GM12878 (cell line): ENCODE measurements at regions not wholly inside any gene's neighbourhood (a gene's known extent, or its start where the extent isn't known, plus 50 kb on each side); places are given as distances from the start of the nearest gene placed in this dataset.

Experiments
- ATAC-seq: fragments of 200-7000 bp; cut with Tn5 transposase; 3 replicates; pipeline ENCODE4 v1.9.1; 2020; ENCODE audit warnings: mild to moderate bottlenecking, moderate library complexity
- BruUV-seq: library from RNA; stranded (reverse); fragments of 400-500 nt; replicated peaks from 2 replicates; lab custom pipeline; 2021; lab: Mats Ljungman, UMichigan
- CTCF ChIA-PET: fragments of 300-600 bp; sonication (Branson Sonifier 250); formaldehyde crosslinking; extraction: SDS; loops from one replicate; lab custom pipeline; 2021; ENCODE audit warnings: inconsistent platforms; lab: Yijun Ruan, JAX
- POLR2A ChIA-PET: fragments of 350-600 bp; formaldehyde crosslinking; extraction: SDS; loops from one replicate; lab custom pipeline; 2021; ENCODE audit warnings: inconsistent platforms; lab: Charles Lee
- RAD21 ChIA-PET: fragments of 300-600 bp; sonication (Branson Sonifier 250); formaldehyde crosslinking; loops from one replicate; lab custom pipeline; 2023; ENCODE audit warnings: antibody characterized with exemption; ENCODE audit not compliant: unreplicated experiment; lab: Charles Lee
- SMC1A ChIA-PET: fragments of 300-600 bp; sonication (Branson Sonifier 250); formaldehyde crosslinking; loops from one replicate; lab custom pipeline; 2023; ENCODE audit not compliant: unreplicated experiment, uncharacterized antibody; lab: Charles Lee
- DNase-seq: peaks from one replicate; pipeline ENCODE4 v3.0.0-alpha.2; 2011; ENCODE audit warnings: low read depth, low spot score
- FAIRE-seq: peaks from 3 replicates; lab custom pipeline; 2011; peaks lifted over from hg19 to GRCh38; lab: Jason Lieb, UNC
- H2AFZ ChIP-seq: 2 replicates; pipeline ENCODE4 v1.6.0; 2011; ENCODE audit warnings: low read depth, low read length, control low read depth; ENCODE audit not compliant: control insufficient read depth
- H3K27ac ChIP-seq: 2 replicates; pipeline ENCODE4 v1.5.1; 2011; ENCODE audit warnings: control low read depth; ENCODE audit not compliant: control insufficient read depth, insufficient read depth
- H3K27me3 ChIP-seq, 2 experiments: replicated peaks in 1 of 2; 2 replicates each; pipeline versions ENCODE4 v1.6.0 to v1.6.1; 2011; ENCODE audit warnings: low read length in 1 of 2; ENCODE audit not compliant: control insufficient read depth in 2 of 2, insufficient read depth in 2 of 2
- H3K36me3 ChIP-seq, 2 experiments: 2 replicates each; pipeline ENCODE4 v1.5.1; 2011; ENCODE audit warnings: low read length in 1 of 2; ENCODE audit not compliant: control insufficient read depth in 2 of 2, insufficient read depth in 2 of 2
- H3K4me1 ChIP-seq: 2 replicates; pipeline ENCODE4 v1.6.1; 2011; ENCODE audit warnings: mild to moderate bottlenecking, low read length, moderate library complexity, mixed read lengths; ENCODE audit not compliant: control insufficient read depth, insufficient read depth
- H3K4me2 ChIP-seq: 2 replicates; pipeline ENCODE4 v1.6.0; 2011; ENCODE audit warnings: control low read depth; ENCODE audit not compliant: control insufficient read depth, insufficient read depth
- H3K4me3 ChIP-seq: fragments of 200-600 bp; sonication (generic); 2 replicates; pipeline ENCODE4 v1.5.1; 2016
- H3K79me2 ChIP-seq: 2 replicates; pipeline ENCODE4 v1.6.0; 2011; ENCODE audit warnings: low read length; ENCODE audit not compliant: control insufficient read depth, insufficient read depth
- H3K9ac ChIP-seq: 2 replicates; pipeline ENCODE4 v1.8.0; 2011; ENCODE audit warnings: low read length, control low read depth, mixed read lengths; ENCODE audit not compliant: control insufficient read depth, insufficient read depth
- H3K9me3 ChIP-seq: replicated peaks from 3 replicates; pipeline ENCODE4 v1.5.1; 2011; ENCODE audit warnings: mild to moderate bottlenecking, low read length; ENCODE audit not compliant: control insufficient read depth, insufficient read depth
- H4K20me1 ChIP-seq: 2 replicates; pipeline ENCODE4 v1.6.0; 2011; ENCODE audit not compliant: control insufficient read depth, insufficient read depth
- CBX5 ChIP-seq: sonication (generic); IDR thresholded peaks from 2 replicates; pipeline ENCODE4 v1.6.1; 2016; ENCODE audit warnings: low read depth, moderate library complexity, mild to moderate bottlenecking, inconsistent platforms
- E2F4 ChIP-seq: IDR thresholded peaks from 2 replicates; pipeline ENCODE4 v1.6.1; 2012; ENCODE audit warnings: low read depth, low read length, improper control_type of control experiment
- EGR1 ChIP-seq, 2 experiments: IDR thresholded peaks; 1 replicate in 1 of 2; 2 replicates in 1 of 2; pipeline ENCODE4 v1.6.1; 2011 to 2012; ENCODE audit warnings: low read depth in 2 of 2, low read length in 2 of 2, borderline replicate concordance in 1 of 2, mild to moderate bottlenecking in 1 of 2, moderate library complexity in 1 of 2
- EP300 ChIP-seq, 2 experiments: fragments of 150-350 bp in 1 of 2; IDR thresholded peaks; 2 replicates each; pipeline ENCODE4 v1.6.1; 2011 to 2012; ENCODE audit warnings: low read depth in 2 of 2, low read length in 2 of 2, borderline replicate concordance in 1 of 2, improper control_type of control experiment in 1 of 2, inconsistent platforms in 1 of 2; ENCODE audit not compliant: control insufficient read depth in 1 of 2
- GATAD2B ChIP-seq: fragments of 450-650 bp; conservative IDR thresholded peaks from 2 replicates; pipeline ENCODE4 v1.6.1; 2017; ENCODE audit warnings: low read depth, mild to moderate bottlenecking, moderate library complexity
- KDM1A ChIP-seq: fragments of 200-600 bp; sonication (generic); IDR thresholded peaks from 2 replicates; pipeline ENCODE4 v1.6.1; 2016; ENCODE audit warnings: borderline replicate concordance
- KLF5 ChIP-seq: fragments of 450-650 bp; IDR thresholded peaks from 2 replicates; pipeline ENCODE4 v1.6.1; 2014; ENCODE audit warnings: mild to moderate bottlenecking; ENCODE audit not compliant: partially characterized antibody
- MYC ChIP-seq: IDR thresholded peaks from 2 replicates; pipeline ENCODE4 v1.6.1; 2011; ENCODE audit warnings: mild to moderate bottlenecking, low read length, moderate library complexity, inconsistent platforms; ENCODE audit not compliant: insufficient read depth, insufficient replicate concordance, insufficient read length, severe bottlenecking
- NFYA ChIP-seq: IDR thresholded peaks from 2 replicates; pipeline ENCODE4 v1.6.1; 2011; ENCODE audit warnings: low read depth, mild to moderate bottlenecking, low read length, improper control_type of control experiment, borderline replicate concordance
- RAD51 ChIP-seq: fragments of 450-650 bp; IDR thresholded peaks from 2 replicates; pipeline ENCODE4 v1.6.1; 2016; ENCODE audit warnings: moderate library complexity, mild to moderate bottlenecking, inconsistent platforms
- RUNX3 ChIP-seq: IDR thresholded peaks from 2 replicates; pipeline ENCODE4 v1.6.1; 2012; ENCODE audit warnings: low read length, inconsistent platforms
- SREBF2 ChIP-seq: IDR thresholded peaks from 2 replicates; pipeline ENCODE4 v1.6.1; 2012; ENCODE audit warnings: mild to moderate bottlenecking, low read length
- YBX1 ChIP-seq: fragments of 450-650 bp; IDR thresholded peaks from 2 replicates; pipeline ENCODE4 v1.6.1; 2016; ENCODE audit warnings: antibody characterized with exemption
- ZNF217 ChIP-seq: fragments of 450-650 bp; IDR thresholded peaks from 2 replicates; pipeline ENCODE4 v1.6.1; 2017; ENCODE audit warnings: antibody characterized with exemption, mild to moderate bottlenecking
- WGBS: methylation state at CpG from one replicate; pipeline ENCODE4 v1.1.6; 2016; ENCODE audit warnings: low lambda C conversion rate; ENCODE audit not compliant: insufficient replicate concordance, insufficient coverage; ENCODE audit errors: missing lambda C conversion rate; 5-methylcytosine and 5-hydroxymethylcytosine counted together
- in situ Hi-C: fragments of 300-500 bp; cut with MboI; formaldehyde crosslinking; loops from 9 replicates; pipeline ENCODE4 v1.14.3; 2018; ENCODE audit warnings: mixed read lengths
- intact Hi-C: fragments of 100-400 bp; cut with micrococcal nuclease; formaldehyde crosslinking; loops from one replicate; pipeline ENCODE4 v1.14.2; 2022; ENCODE audit not compliant: unreplicated experiment
- TF ChIP-seq, protein P1 (sequence below): fragments of 450-650 bp; formaldehyde crosslinking; IDR thresholded peaks from 2 replicates; pipeline ENCODE4 v1.4.0; 2020; ENCODE audit warnings: mild to moderate bottlenecking, moderate library complexity
- TF ChIP-seq, protein P2 (sequence below): IDR thresholded peaks from 2 replicates; pipeline ENCODE4 v1.6.1; 2011; ENCODE audit warnings: borderline replicate concordance, low read depth, mild to moderate bottlenecking, moderate library complexity, low read length; ENCODE audit not compliant: insufficient read depth, poor library complexity, severe bottlenecking
- TF ChIP-seq, protein P3 (sequence below): fragments of 450-650 bp; IDR thresholded peaks from 2 replicates; pipeline ENCODE4 v1.6.1; 2017; ENCODE audit warnings: mild to moderate bottlenecking

- no peaks in the 10 kb centered on the region for H3K79me2 ChIP-seq
- CTCF ChIA-PET: no interaction called here
- no TSS peak for BruUV-seq
- FAIRE-seq: no peak
- no peak overlapping the region for H3K4me2 ChIP-seq
- no peak for DNase-seq
- TF ChIP-seq, protein P1, sequence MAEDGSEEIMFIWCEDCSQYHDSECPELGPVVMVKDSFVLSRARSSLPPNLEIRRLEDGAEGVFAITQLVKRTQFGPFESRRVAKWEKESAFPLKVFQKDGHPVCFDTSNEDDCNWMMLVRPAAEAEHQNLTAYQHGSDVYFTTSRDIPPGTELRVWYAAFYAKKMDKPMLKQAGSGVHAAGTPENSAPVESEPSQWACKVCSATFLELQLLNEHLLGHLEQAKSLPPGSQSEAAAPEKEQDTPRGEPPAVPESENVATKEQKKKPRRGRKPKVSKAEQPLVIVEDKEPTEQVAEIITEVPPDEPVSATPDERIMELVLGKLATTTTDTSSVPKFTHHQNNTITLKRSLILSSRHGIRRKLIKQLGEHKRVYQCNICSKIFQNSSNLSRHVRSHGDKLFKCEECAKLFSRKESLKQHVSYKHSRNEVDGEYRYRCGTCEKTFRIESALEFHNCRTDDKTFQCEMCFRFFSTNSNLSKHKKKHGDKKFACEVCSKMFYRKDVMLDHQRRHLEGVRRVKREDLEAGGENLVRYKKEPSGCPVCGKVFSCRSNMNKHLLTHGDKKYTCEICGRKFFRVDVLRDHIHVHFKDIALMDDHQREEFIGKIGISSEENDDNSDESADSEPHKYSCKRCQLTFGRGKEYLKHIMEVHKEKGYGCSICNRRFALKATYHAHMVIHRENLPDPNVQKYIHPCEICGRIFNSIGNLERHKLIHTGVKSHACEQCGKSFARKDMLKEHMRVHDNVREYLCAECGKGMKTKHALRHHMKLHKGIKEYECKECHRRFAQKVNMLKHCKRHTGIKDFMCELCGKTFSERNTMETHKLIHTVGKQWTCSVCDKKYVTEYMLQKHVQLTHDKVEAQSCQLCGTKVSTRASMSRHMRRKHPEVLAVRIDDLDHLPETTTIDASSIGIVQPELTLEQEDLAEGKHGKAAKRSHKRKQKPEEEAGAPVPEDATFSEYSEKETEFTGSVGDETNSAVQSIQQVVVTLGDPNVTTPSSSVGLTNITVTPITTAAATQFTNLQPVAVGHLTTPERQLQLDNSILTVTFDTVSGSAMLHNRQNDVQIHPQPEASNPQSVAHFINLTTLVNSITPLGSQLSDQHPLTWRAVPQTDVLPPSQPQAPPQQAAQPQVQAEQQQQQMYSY (CRISPR knock-in tag): no peak
- TF ChIP-seq RAD51 (no peak), NFYA (no peak), MYC (no peak), ZNF217 (no peak), GATAD2B (no peak), E2F4 (no peak), EGR1 (IDR thresholded peaks at IDR 0.05; ENCODE audit: borderline replicate concordance in 1 of 2, low read depth in 2 of 2, low read length in 2 of 2) (no peak), KDM1A (no peak), YBX1 (no peak), KLF5 (no peak), SREBF2 (no peak), EP300 (IDR thresholded peaks at IDR 0.05; ENCODE audit: borderline replicate concordance in 1 of 2, control insufficient read depth in 1 of 2, low read depth in 2 of 2, low read length in 2 of 2) (no peak), RUNX3 (no peak), CBX5 (no peak)
- TF ChIP-seq, protein P2, sequence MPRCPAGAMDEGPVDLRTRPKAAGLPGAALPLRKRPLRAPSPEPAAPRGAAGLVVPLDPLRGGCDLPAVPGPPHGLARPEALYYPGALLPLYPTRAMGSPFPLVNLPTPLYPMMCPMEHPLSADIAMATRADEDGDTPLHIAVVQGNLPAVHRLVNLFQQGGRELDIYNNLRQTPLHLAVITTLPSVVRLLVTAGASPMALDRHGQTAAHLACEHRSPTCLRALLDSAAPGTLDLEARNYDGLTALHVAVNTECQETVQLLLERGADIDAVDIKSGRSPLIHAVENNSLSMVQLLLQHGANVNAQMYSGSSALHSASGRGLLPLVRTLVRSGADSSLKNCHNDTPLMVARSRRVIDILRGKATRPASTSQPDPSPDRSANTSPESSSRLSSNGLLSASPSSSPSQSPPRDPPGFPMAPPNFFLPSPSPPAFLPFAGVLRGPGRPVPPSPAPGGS: no peak
- TF ChIP-seq, protein P3, sequence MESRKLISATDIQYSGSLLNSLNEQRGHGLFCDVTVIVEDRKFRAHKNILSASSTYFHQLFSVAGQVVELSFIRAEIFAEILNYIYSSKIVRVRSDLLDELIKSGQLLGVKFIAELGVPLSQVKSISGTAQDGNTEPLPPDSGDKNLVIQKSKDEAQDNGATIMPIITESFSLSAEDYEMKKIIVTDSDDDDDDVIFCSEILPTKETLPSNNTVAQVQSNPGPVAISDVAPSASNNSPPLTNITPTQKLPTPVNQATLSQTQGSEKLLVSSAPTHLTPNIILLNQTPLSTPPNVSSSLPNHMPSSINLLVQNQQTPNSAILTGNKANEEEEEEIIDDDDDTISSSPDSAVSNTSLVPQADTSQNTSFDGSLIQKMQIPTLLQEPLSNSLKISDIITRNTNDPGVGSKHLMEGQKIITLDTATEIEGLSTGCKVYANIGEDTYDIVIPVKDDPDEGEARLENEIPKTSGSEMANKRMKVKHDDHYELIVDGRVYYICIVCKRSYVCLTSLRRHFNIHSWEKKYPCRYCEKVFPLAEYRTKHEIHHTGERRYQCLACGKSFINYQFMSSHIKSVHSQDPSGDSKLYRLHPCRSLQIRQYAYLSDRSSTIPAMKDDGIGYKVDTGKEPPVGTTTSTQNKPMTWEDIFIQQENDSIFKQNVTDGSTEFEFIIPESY: no peak
- no peaks in the 10 kb centered on the region for H4K20me1 ChIP-seq
- POLR2A ChIA-PET: interaction anchor here (0.7 kb wide), 1 partner anchor 11 kb away, joined by 5 read pairs; no protein-coding TSS in a partner anchor
- no peaks in the 10 kb centered on the region for H3K4me1 ChIP-seq
- SMC1A ChIA-PET: no interaction called here
- H3K36me3 ChIP-seq: no peaks in the 10 kb centered on the region
- H3K9me3 ChIP-seq: no peaks in the 10 kb centered on the region
- H3K27me3 ChIP-seq: no peaks in the 10 kb centered on the region
- no peak overlapping the region for H3K9ac ChIP-seq
- no peak overlapping the region for H2AFZ ChIP-seq
- intact Hi-C loops (no loop called here), in situ Hi-C loops (no loop called here)
- RAD21 ChIA-PET: interaction anchor here (1.4 kb wide), 2 partner anchors 40 to 415 kb away, joined by 3 to 4 read pairs; no protein-coding TSS in a partner anchor
- no peak for ATAC-seq
- H3K4me3 ChIP-seq: no peak overlapping the region
- H3K27ac ChIP-seq: no peak overlapping the region
- 0% methylated on average over 4 of the region's 4 CpGs for WGBS
These were observed 109.7 kb upstream of the GOLIM4 start for GRCh38 chr3:168205451-168205850.
